Non-pigmented ciliary epithelial cell (primary cell): ENCODE measurements at regions not wholly inside any gene's neighbourhood (a gene's known extent, or its start where the extent isn't known, plus 50 kb on each side); places are given as distances from the start of the nearest gene placed in this dataset.
A peak's percentile ranks its signal among the peaks of the same experiment; 100 is the strongest.

Experiments
- DNase-seq: peaks from one replicate; pipeline ENCODE4 v3.0.0-alpha.2; 2010; ENCODE audit warnings: low read depth

- no peak for DNase-seq
Observed at GRCh38 chr12:88417531-88417930, 162.7 kb downstream of the KITLG start.

GRCh38 chr12:88418856-88419497 lies 161.3 kb downstream of the KITLG start:
- peak; percentile 52 for DNase-seq

- DNase-seq = no peak
Observed at GRCh38 chr12:88419794-88420193, 160.5 kb downstream of the KITLG start.

DNA sequence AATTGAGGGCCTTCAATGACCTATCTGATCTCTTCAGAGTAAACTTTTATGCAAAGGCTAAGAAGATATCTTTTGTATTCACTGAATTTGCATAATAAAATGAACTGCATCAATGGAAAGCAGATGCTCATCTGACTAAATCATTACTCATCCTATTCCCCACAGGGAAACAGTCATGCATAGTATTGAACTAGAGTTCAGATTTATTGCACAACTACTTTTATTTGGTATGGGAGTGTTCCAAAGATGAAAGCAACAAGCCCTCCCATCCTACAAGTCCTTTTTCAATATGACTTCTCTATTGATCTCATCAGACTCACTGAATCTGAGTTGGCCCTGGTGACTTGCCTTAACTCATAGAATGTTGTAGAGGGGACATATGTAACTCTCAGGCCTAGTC lies 159.8 kb downstream of the KITLG start:
- peak; percentile 71 for DNase-seq

- no peak for DNase-seq
Observed at GRCh38 chr12:88424791-88425730, 155.2 kb downstream of the KITLG start.

DNA sequence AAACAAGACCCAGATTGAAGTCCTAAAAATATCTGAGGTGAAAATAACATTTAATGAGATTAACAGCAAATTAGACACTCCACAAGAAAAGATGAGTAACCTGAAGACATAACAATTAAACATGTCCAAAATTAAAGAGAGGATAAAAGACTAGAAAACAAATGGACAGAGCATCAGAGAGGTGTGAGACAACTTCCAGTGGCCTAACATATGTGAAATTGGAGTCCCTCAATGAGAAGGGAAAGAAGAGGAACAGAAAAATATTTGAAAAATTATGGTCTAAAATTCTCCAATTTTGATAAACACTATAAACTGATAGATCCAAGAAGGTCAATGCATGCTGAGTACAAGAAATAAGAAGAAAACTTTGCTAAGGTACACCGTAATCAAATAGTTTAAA lies 151.9 kb downstream of the KITLG start:
- no peak for DNase-seq

DNA sequence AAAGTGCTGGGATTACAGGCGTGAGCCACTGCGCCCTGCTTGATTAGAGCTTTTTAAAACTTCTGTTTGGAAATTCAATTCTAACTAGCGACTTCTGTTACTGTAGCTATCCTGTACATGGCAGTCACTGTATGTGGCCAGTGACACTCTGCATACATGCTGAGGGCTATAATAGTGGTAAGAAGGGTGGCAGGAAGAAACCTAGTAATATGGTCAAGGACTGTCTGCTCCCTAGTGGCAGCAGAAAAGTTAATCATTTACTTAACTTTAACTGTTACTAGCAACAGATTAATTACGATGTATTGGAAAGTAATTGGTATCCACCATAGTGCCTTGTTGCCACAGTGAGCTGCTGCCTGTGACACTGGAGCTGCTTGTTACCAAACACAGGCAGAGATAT lies 149.0 kb downstream of the KITLG start:
- no peak for DNase-seq

- no peak for DNase-seq
Observed at GRCh38 chr12:88432531-88433490, 147.5 kb downstream of the KITLG start.

DNA sequence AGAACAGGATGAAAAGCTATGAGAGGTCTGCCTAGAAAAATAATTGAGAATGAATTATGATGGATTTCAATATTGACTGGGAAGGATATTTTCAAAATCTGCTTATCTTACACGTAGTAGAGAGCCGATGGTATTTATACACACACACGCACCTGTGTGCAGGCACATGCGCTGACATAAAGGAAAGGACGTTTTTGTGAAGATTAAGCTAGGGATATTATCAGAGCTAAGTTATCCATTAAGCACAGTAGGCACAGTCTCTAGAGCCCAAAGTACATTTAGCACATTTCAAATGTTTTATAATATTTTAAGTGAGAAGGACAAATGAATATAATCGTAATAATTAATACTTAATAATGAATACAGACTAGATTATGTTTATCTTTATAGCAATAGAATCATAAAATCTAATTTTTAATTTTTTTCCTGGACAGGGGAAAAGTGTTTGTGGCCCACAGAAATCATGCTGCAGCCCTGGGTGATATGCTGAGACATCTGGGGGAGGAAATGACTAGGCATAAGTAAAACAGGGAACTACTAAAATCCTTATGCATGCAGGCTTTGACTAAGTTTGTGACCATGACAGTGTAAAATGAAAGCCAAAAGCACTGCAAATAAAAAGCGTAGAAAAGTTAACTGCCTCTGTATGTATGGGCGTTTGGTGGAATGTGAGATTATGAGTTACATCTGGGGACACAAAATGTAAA lies 146.1 kb downstream of the KITLG start:
- no peak for DNase-seq

DNA sequence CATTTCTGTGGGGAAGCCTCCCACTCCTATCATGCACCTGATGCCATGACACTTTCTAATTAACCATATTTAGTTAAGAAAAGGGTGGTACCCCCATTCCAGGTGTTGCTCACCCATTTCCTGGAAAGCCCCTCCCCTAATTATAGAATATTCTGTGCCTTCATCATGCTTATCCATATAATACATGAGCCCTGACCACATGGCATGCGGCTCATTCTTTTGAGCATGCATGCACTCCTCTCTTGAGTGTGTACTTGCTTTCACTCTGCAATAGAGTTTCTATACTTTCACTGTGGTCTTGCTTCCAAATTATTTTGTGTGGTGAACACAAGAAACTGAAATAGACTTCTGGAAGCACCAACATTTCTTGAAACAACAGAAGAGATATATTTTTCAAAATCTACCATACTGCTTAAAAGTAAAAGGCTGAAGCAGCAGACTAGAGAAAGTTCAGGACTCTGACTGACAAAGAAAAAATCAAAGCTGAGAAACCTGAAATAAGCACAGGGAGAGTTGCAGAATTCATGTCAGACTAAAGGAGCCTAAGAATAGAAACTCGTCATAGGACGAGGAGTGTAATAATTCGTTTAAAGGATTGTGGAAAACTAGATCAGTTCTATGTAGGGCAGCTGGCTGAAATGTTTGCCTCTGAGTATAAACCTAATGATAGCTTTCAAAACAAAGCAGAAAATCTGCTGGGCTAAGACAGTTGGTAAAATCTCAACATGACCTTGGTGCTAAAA lies 144.8 kb downstream of the KITLG start:
- DNase-seq = no peak

- DNase-seq = no peak
Observed at GRCh38 chr12:88437226-88437625, 143.0 kb downstream of the KITLG start.
